K562 (cell line): ENCODE measurements at regions not wholly inside any gene's neighbourhood (a gene's known extent, or its start where the extent isn't known, plus 50 kb on each side); places are given as distances from the start of the nearest gene placed in this dataset.
A peak's percentile ranks its signal among the peaks of the same experiment; 100 is the strongest.

Experiments
- AFF1 ChIP-seq, 2 experiments: fragments of 450-650 bp; IDR thresholded peaks; 2 replicates each; pipeline ENCODE4 v1.6.1; 2018; ENCODE audit warnings: mild to moderate bottlenecking in 2 of 2, low read depth in 1 of 2; ENCODE audit not compliant: partially characterized antibody in 2 of 2
- ARID1B ChIP-seq: fragments of 450-650 bp; IDR thresholded peaks from 2 replicates; pipeline ENCODE4 v1.6.1; 2016; ENCODE audit warnings: antibody characterized with exemption, mild to moderate bottlenecking, inconsistent platforms
- ARNT ChIP-seq, 2 experiments: fragments of 450-650 bp; IDR thresholded peaks; 2 replicates each; pipeline ENCODE4 v1.6.1; 2016; ENCODE audit warnings: mild to moderate bottlenecking in 1 of 2
- CBFA2T2 ChIP-seq: fragments of 450-650 bp; conservative IDR thresholded peaks from 2 replicates; pipeline ENCODE4 v1.6.1; 2017; ENCODE audit warnings: mild to moderate bottlenecking
- CBFA2T3 ChIP-seq: fragments of 450-650 bp; IDR thresholded peaks from 2 replicates; pipeline ENCODE4 v1.6.1; 2017
- CBX2 ChIP-seq: fragments of 200-600 bp; sonication (generic); IDR thresholded peaks from one replicate; pipeline ENCODE4 v1.6.1; 2012; ENCODE audit warnings: mild to moderate bottlenecking, low read length, inconsistent platforms; ENCODE audit not compliant: insufficient read depth, poor library complexity, severe bottlenecking
- CEBPB ChIP-seq: fragments of 450-650 bp; IDR thresholded peaks from 2 replicates; pipeline ENCODE4 v1.6.1; 2016; ENCODE audit warnings: missing genetic modification characterization, missing compliant biosample characterization
- CHD2 ChIP-seq: IDR thresholded peaks from 2 replicates; pipeline ENCODE4 v1.6.1; 2011; ENCODE audit warnings: low read depth, low read length
- CREM ChIP-seq: IDR thresholded peaks from 2 replicates; pipeline ENCODE4 v1.6.1; 2014; ENCODE audit warnings: antibody characterized with exemption, low read depth
- DMBX1 ChIP-seq: fragments of 250-450 bp; sonication (Bioruptor Pico); IDR thresholded peaks from 2 replicates; pipeline ENCODE4 v1.8.0; 2022; ENCODE audit warnings: inconsistent platforms, mild to moderate bottlenecking, moderate library complexity, borderline replicate concordance
- EHMT2 ChIP-seq: fragments of 450-650 bp; IDR thresholded peaks from 2 replicates; pipeline ENCODE4 v1.6.1; 2018; ENCODE audit warnings: antibody characterized with exemption
- ETV1 ChIP-seq: fragments of 450-650 bp; conservative IDR thresholded peaks from 2 replicates; pipeline ENCODE4 v1.6.1; 2016; ENCODE audit warnings: missing genetic modification characterization, control low read depth, low read depth, missing compliant biosample characterization
- HNRNPH1 ChIP-seq: fragments of 200-400 bp; formaldehyde crosslinking; optimal IDR thresholded peaks from 2 replicates; pipeline ENCODE3; 2017; ENCODE audit warnings: low read depth, mild to moderate bottlenecking, low read length, moderate library complexity
- NR0B1 ChIP-seq: fragments of 450-650 bp; IDR thresholded peaks from one replicate; pipeline ENCODE4 v1.6.1; 2018; ENCODE audit warnings: mild to moderate bottlenecking, moderate library complexity; ENCODE audit not compliant: partially characterized antibody
- SRSF7 ChIP-seq: fragments of 200-400 bp; formaldehyde crosslinking; optimal IDR thresholded peaks from 2 replicates; pipeline ENCODE3; 2017; ENCODE audit warnings: mild to moderate bottlenecking, low read depth, low read length
- STAT5A ChIP-seq: IDR thresholded peaks from 2 replicates; pipeline ENCODE4 v1.6.1; 2012; ENCODE audit warnings: low read length, inconsistent platforms, borderline replicate concordance
- TFE3 ChIP-seq: fragments of 450-650 bp; formaldehyde crosslinking; IDR thresholded peaks from 2 replicates; pipeline ENCODE4 v1.4.0; 2020; ENCODE audit warnings: mild to moderate bottlenecking, mixed read lengths
- ZNF239 ChIP-seq: fragments of 250-450 bp; sonication (Bioruptor Pico); IDR thresholded peaks from 2 replicates; pipeline ENCODE4 v1.4.0; 2020; ENCODE audit warnings: mild to moderate bottlenecking
- ZNF431 ChIP-seq: sonication (generic); formaldehyde crosslinking; IDR thresholded peaks from 2 replicates; pipeline ENCODE4 v1.8.0; 2022; ENCODE audit warnings: mild to moderate bottlenecking, missing genetic modification reagents
- ZNF511 ChIP-seq: sonication (generic); formaldehyde crosslinking; IDR thresholded peaks from 2 replicates; pipeline ENCODE4 v1.8.0; 2022; ENCODE audit warnings: mild to moderate bottlenecking, missing genetic modification reagents
- TF ChIP-seq, protein P1 (sequence below): IDR thresholded peaks from 3 replicates; pipeline ENCODE4 v1.6.1; 2011; ENCODE audit warnings: borderline replicate concordance, mild to moderate bottlenecking; ENCODE audit not compliant: insufficient read length, insufficient read depth

GRCh38 chr4:169823685-169824084, 65.9 kb upstream of the HPF1 start (continued):
- TF ChIP-seq NR0B1 (no peak), ZNF239 (CRISPR knock-in tag) (no peak), CHD2 (no peak), SRSF7 (no peak), ZNF431 (CRISPR knock-in tag) (no peak), ETV1 (tag) (no peak), DMBX1 (CRISPR knock-in tag) (peak; percentile 28; the same call in 1 of the 2 replicates), EHMT2 (peak; percentile 99), STAT5A (peak; percentile 18; the same call in 1 of the 2 replicates), CEBPB (tag) (peak; percentile 86), HNRNPH1 (no peak), CBFA2T2 (0 out of 2 replicates have a peak, but pooled peaks have one; percentile 13), CBFA2T3 (peak; percentile 51), CBX2 (no peak), ARID1B (peak; percentile 58), AFF1 (IDR thresholded peaks at IDR 0.05; ENCODE audit: low read depth in 1 of 2, partially characterized antibody in 2 of 2) (peak in 1 of 2 experiments; percentile 66), ZNF511 (CRISPR knock-in tag) (peak; percentile 62; the same call in 1 of the 2 replicates), ARNT (IDR thresholded peaks at IDR 0.05) (no peak), TFE3 (CRISPR knock-in tag) (no peak), CREM (0 out of 2 replicates have a peak, but pooled peaks have one; percentile 10)
- TF ChIP-seq, protein P1, sequence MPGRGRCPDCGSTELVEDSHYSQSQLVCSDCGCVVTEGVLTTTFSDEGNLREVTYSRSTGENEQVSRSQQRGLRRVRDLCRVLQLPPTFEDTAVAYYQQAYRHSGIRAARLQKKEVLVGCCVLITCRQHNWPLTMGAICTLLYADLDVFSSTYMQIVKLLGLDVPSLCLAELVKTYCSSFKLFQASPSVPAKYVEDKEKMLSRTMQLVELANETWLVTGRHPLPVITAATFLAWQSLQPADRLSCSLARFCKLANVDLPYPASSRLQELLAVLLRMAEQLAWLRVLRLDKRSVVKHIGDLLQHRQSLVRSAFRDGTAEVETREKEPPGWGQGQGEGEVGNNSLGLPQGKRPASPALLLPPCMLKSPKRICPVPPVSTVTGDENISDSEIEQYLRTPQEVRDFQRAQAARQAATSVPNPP = no peak
